Left lung (tissue), 4 donors: ENCODE measurements at regions not wholly inside any gene's neighbourhood (a gene's known extent, or its start where the extent isn't known, plus 50 kb on each side); places are given as distances from the start of the nearest gene placed in this dataset.
"Not testable (repeated sequence)": the region's sequence is repeated elsewhere in the genome, so short reads cannot be mapped to it uniquely, and the experiment has no call there.

Experiments
- ATAC-seq: fragments of 200-7000 bp; cut with Tn5 transposase; one replicate; pipeline ENCODE4 v1.9.1; 2020; ENCODE audit warnings: moderate library complexity
- DNase-seq, 4 donors: peaks; one replicate each; pipeline ENCODE4 v3.0.0-alpha.2; 2013 to 2020
- H3K27ac ChIP-seq, 2 donors: fragments of 200-600 bp; sonication (generic) in 1 of 2; one replicate each; pipeline versions ENCODE4 v1.5.0 to v1.8.0; 2020 to 2021
- H3K27me3 ChIP-seq, 2 donors: fragments of 200-600 bp; sonication (generic) in 1 of 2; one replicate each; pipeline versions ENCODE4 v1.5.0 to v1.8.0; 2020 to 2021
- H3K36me3 ChIP-seq, 2 donors: fragments of 200-600 bp; sonication (generic) in 1 of 2; one replicate each; pipeline versions ENCODE4 v1.5.0 to v1.8.0; 2020 to 2021
- H3K4me1 ChIP-seq, 2 donors: fragments of 200-600 bp; one replicate each; pipeline ENCODE4 v1.8.0; 2021
- H3K4me3 ChIP-seq, 2 donors: fragments of 200-600 bp; sonication (generic) in 1 of 2; one replicate each; pipeline versions ENCODE4 v1.5.0 to v1.8.0; 2020 to 2021; ENCODE audit warnings: mild to moderate bottlenecking in 1 of 2
- H3K9me3 ChIP-seq, 2 donors: fragments of 200-600 bp; sonication (generic) in 1 of 2; one replicate each; pipeline versions ENCODE4 v1.5.0 to v1.8.0; 2020 to 2021
- CTCF ChIP-seq, 2 donors: fragments of 200-600 bp; sonication (generic) in 1 of 2; IDR thresholded peaks; one replicate each; pipeline versions ENCODE4 v1.5.0 to v1.8.0; 2021; ENCODE audit warnings: antibody characterized with exemption in 2 of 2
- intact Hi-C, 2 donors: fragments of 100-400 bp; cut with DNase I; formaldehyde crosslinking; loops; one replicate each; pipeline versions ENCODE4 v1.11.2 to v1.14.2; 2022
- donor health status: DM: no; HTN: yes; CAD: no.
- donor health status: DM: no; HTN: no; CAD: no.

GRCh38 chr4:127501103-127501502, 131.7 kb upstream of the INTU start:
- no peaks in the 10 kb centered on the region for H3K4me1 ChIP-seq
- DNase-seq (no peak), ATAC-seq (peak; percentile 33)
- no peak overlapping the region for H3K4me3 ChIP-seq
- H3K27ac ChIP-seq, result no peak overlapping the region
- TF ChIP-seq CTCF (IDR thresholded peaks at IDR 0.05), result no peak
- no peaks in the 10 kb centered on the region for H3K9me3 ChIP-seq
- no peaks in the 10 kb centered on the region for H3K36me3 ChIP-seq
- intact Hi-C loops, result no loop called here
- H3K27me3 ChIP-seq, result no peaks in the 10 kb centered on the region

GRCh38 chr4:127503111-127503510, 129.6 kb upstream of the INTU start:
- no peak for TF ChIP-seq CTCF (IDR thresholded peaks at IDR 0.05)
- Histone ChIP-seq H3K4me3 (no peak overlapping the region), H3K27me3 (no peaks in the 10 kb centered on the region), H3K36me3 (no peaks in the 10 kb centered on the region), H3K9me3 (no peaks in the 10 kb centered on the region), H3K27ac (no peak overlapping the region), H3K4me1 (no peaks in the 10 kb centered on the region)
- DNase-seq, result no peak
- no peak for ATAC-seq
- intact Hi-C loops, result no loop called here

- no peak for TF ChIP-seq CTCF (IDR thresholded peaks at IDR 0.05)
- DNase-seq (peak in 2 of 4 donors; percentile 71 to 72), ATAC-seq (no peak)
- no peak overlapping the region for H3K4me3 ChIP-seq
- H3K27me3 ChIP-seq, result no peaks in the 10 kb centered on the region
- no peaks in the 10 kb centered on the region for H3K36me3 ChIP-seq
- no peaks in the 10 kb centered on the region for H3K4me1 ChIP-seq
- H3K27ac ChIP-seq, result no peak overlapping the region
- no peaks in the 10 kb centered on the region for H3K9me3 ChIP-seq
- intact Hi-C loops, result no loop called here
Measured at GRCh38 chr4:127505203-127505602, 127.6 kb upstream of the INTU start.

GRCh38 chr4:127506283-127506682, 126.5 kb upstream of the INTU start:
- intact Hi-C loops, result no loop called here
- Histone ChIP-seq H3K36me3 (no peaks in the 10 kb centered on the region), H3K9me3 (no peaks in the 10 kb centered on the region), H3K27ac (no peak overlapping the region), H3K4me3 (no peak overlapping the region), H3K4me1 (no peaks in the 10 kb centered on the region), H3K27me3 (no peaks in the 10 kb centered on the region)
- TF ChIP-seq CTCF (IDR thresholded peaks at IDR 0.05), result no peak
- DNase-seq (no peak), ATAC-seq (no peak)

- Histone ChIP-seq H3K27me3 (no peaks in the 10 kb centered on the region), H3K27ac (no peak overlapping the region), H3K4me1 (no peaks in the 10 kb centered on the region), H3K9me3 (no peaks in the 10 kb centered on the region), H3K4me3 (no peak overlapping the region), H3K36me3 (no peaks in the 10 kb centered on the region)
- no peak for TF ChIP-seq CTCF (IDR thresholded peaks at IDR 0.05)
- ATAC-seq (no peak), DNase-seq (no peak)
- intact Hi-C loops, result no loop called here
Measured at GRCh38 chr4:127509155-127509554, 123.6 kb upstream of the INTU start.

- H3K27me3 ChIP-seq, DNase-seq, H3K27ac ChIP-seq, H3K9me3 ChIP-seq, H3K4me3 ChIP-seq, ATAC-seq, H3K4me1 ChIP-seq, H3K36me3 ChIP-seq, intact Hi-C loops: not testable (repeated sequence)
Measured at GRCh38 chr4:127512672-127513071, 120.1 kb upstream of the INTU start.

GRCh38 chr4:127515259-127515658, 117.5 kb upstream of the INTU start:
- ATAC-seq, H3K4me3 ChIP-seq, H3K27me3 ChIP-seq, DNase-seq, H3K9me3 ChIP-seq, intact Hi-C loops, H3K36me3 ChIP-seq, H3K4me1 ChIP-seq, H3K27ac ChIP-seq: not testable (repeated sequence)
